Sciatic nerve (tissue), 2 donors: ENCODE measurements at regions not wholly inside any gene's neighbourhood (a gene's known extent, or its start where the extent isn't known, plus 50 kb on each side); places are given as distances from the start of the nearest gene placed in this dataset.
"Not testable (repeated sequence)": the region's sequence is repeated elsewhere in the genome, so short reads cannot be mapped to it uniquely, and the experiment has no call there.

Experiments used
- ATAC-seq: fragments of 200-7000 bp; cut with Tn5 transposase; one replicate; pipeline ENCODE4 v1.9.1; 2020; ENCODE audit warnings: mild to moderate bottlenecking, moderate library complexity
- DNase-seq: peaks from one replicate; pipeline ENCODE4 v3.0.0-alpha.2; 2020; ENCODE audit warnings: low spot score
- intact Hi-C: fragments of 100-400 bp; cut with DNase I; formaldehyde crosslinking; loops from one replicate; pipeline ENCODE4 v1.14.2; 2022
- donor health status: DM: no; HTN: no; CAD: no.
- donor health status: DM: no; HTN: no; CAD: no.

GRCh38 chr4:62475596-62475995, 1275.5 kb downstream of the ADGRL3 start:
- intact Hi-C loops, result no loop called here
- ATAC-seq (no peak), DNase-seq (no peak)

DNA sequence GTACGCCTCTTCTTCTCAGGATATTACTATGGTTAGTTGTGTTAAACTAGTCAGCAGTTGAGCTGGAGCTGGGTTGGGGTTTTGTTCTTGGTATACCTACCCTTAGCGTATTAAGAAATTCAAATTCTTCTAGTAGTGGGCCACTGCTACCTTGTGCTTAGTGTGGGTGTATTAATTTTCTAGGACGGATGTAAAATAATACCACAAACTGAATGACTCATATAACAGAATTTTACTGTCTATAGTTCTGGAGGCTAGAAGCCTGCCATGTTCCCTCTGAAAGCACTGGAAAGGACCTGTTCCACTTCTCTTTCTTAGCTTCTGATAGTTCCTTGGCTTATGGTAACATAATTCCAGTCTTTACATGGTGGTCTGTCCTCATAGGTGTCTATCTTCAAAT, 1274.7 kb downstream of the ADGRL3 start:
- ATAC-seq, result no peak

GRCh38 chr4:62471021-62471420, 1270.9 kb downstream of the ADGRL3 start:
- ATAC-seq (no peak), DNase-seq (no peak)
- intact Hi-C loops, result no loop called here

More for the DNA sequence above, 1274.7 kb downstream of the ADGRL3 start:
- intact Hi-C loops, result no loop called here
- DNase-seq, result no peak

GRCh38 chr4:62470421-62470983, 1270.4 kb downstream of the ADGRL3 start:
- intact Hi-C loops, result no loop called here
- ATAC-seq, result no peak

GRCh38 chr4:62470020-62470419, 1269.9 kb downstream of the ADGRL3 start:
- intact Hi-C loops, result no loop called here
- ATAC-seq (no peak), DNase-seq (no peak)

More at GRCh38 chr4:62470421-62470983, 1270.4 kb downstream of the ADGRL3 start:
- no peak for DNase-seq

DNA sequence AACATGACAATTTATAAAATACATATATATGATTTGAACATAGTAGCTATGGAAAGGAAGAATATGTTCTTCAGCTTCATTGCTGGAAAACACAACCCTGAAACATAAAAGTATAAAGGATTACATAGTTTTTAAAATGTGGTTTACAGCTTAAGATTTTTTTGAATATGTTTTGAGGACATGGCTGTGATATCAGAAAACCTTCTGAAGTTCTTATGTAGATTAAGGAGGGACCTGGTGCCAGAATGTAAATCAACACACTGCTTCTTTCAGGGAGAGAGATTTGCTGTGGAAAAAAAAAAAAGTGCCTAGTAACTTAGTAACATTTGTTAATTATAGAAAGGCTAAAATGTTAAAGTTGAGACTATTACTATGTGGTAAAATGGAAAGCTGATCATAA, 1261.8 kb downstream of the ADGRL3 start:
- intact Hi-C loops, result no loop called here
- no peak for DNase-seq
- ATAC-seq, result no peak

DNA sequence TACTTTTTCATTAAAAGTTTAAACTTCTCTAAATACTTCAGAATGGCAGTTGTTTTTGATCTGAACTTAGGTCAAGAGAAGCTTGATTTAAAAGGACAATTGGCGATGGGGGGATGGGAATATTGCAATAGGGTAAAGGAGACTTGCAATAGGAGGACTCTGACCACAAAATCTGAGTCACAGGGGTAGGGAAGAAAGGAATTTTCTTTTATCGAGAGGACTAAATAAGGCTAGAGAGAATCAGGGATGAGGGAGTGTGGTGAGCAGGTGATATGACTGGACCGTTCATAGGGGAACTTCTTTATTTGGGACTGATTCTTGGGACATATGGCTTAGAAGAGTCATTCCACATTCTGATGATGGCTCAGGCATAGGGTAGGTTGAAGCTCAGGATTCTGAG, 1260.2 kb downstream of the ADGRL3 start:
- DNase-seq (no peak), ATAC-seq (no peak)
- intact Hi-C loops, result no loop called here

DNA sequence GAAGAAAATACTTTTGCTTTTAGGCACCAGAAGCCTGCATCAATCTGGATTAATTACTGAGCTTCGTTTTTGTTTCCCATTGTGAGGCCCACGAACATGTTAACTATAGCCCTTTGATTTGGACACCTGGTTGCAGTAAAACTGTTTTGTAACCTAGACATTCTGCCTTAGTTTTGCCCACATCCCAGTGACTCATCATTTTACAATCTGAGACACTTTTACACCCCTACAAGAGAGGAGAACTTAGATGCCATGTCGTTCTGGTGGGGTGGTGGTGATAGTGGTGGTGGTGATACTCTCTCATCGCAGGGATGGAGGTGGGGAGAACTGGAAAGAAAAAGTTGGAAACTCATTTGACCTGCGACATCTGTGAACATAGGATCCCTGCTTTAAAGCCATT, 1257.2 kb downstream of the ADGRL3 start:
- intact Hi-C loops, result no loop called here
- no peak for DNase-seq
- no peak for ATAC-seq

DNA sequence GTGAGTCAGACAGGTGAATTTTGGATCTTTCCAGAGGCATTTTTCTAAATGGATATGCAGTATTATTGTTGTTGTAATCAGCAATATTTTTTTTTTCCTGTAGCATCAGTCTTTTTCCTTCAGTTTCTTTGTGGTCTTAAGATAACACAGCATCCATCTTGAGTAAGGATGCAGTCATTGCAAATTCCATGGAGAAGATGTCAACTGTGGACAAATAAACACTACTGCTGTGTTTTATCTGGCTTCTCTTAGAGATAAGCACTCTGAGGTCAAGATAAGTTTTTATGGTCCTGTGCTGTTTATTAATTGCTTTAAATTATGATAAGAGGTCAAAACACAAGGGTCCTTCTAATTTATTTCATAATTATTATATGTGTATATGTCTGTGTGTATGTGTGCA, 1255.7 kb downstream of the ADGRL3 start:
- DNase-seq (no peak), ATAC-seq (no peak)
- intact Hi-C loops, result no loop called here

DNA sequence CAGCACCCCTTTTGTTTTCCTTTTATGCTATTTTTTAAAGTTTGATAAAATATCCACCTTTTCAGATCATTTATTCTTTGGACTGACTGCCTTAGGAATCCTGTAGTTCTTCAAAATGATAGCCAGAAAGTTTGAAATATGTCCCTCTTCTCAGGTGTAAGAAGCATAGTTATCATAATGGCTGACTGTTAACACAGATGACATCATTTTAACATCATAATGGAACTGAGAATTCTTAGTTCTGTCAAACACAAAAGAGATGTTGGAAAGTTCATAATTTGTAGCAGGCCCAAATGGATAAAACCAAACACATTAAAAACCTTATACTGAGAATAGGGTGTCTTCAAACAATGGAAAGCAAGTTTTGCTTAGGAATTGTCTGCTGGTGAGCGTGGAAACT, 1254.4 kb downstream of the ADGRL3 start:
- intact Hi-C loops, result no loop called here
- no peak for ATAC-seq
- no peak for DNase-seq

- intact Hi-C loops, result no loop called here
- ATAC-seq (no peak), DNase-seq (no peak)
These were observed 1250.6 kb downstream of the ADGRL3 start for GRCh38 chr4:62450740-62451139.

DNA sequence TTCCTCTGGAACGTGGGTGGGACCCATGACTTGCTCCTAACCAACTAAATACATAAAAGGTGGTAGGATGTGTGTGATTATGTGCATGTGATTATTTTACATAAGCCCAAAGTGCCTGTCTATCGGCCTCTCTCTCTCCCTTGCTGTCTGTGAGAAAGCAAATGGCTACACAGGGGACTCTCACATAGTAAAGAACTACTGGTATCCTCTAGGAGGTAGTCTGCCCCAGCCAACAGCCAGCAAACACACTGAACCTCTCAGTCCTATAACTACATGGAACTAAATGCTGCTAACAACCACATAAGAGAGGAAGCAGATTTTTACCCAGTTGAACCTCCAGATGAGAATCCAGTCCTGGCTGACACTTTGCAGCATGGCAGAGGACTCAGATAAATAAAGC, 1249.4 kb downstream of the ADGRL3 start:
- ATAC-seq (no peak), DNase-seq (no peak)
- intact Hi-C loops, result no loop called here

GRCh38 chr4:62448911-62449310, 1248.8 kb downstream of the ADGRL3 start:
- intact Hi-C loops, result no loop called here
- ATAC-seq (no peak), DNase-seq (no peak)

- ATAC-seq, result no peak
- intact Hi-C loops, result no loop called here
- no peak for DNase-seq
These were observed 1238.9 kb downstream of the ADGRL3 start for GRCh38 chr4:62439051-62439450.

GRCh38 chr4:62434921-62435320, 1234.8 kb downstream of the ADGRL3 start:
- intact Hi-C loops, result no loop called here
- ATAC-seq (no peak), DNase-seq (no peak)

DNA sequence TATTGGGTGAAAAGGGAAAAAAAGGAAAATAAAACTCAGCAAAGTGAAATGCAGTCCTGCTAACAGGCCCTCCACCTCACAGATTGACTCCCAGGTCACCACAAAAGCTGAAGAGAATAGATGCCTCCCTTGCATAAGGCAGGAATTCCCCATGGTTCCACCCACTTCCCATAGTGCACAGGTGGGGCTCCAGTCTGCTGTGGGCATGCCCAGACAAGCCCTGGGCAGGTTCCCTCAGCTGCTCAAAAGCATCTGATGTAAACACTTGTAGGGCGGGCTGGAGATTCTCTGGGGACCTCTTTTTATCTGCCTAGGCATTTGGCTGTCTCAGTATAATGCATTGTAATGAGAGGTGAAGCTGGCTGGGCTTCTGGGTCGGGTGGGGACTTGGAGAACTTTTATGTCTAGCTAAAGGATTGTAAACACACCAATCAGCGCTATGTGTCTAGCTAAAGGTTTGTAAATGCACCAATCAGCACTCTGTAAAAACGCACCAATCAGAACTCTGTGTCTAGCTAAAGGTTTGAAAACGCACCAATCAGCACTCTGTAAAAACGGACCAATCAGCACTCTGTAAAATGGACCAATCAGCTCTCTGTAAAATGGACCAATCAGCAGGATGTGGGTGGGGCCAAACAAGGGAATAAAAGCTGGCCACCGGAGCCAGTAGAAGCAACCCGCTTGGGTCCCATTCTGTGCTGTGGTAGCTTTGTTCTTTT, 1231.5 kb downstream of the ADGRL3 start:
- DNase-seq, ATAC-seq, intact Hi-C loops: not testable (repeated sequence)

DNA sequence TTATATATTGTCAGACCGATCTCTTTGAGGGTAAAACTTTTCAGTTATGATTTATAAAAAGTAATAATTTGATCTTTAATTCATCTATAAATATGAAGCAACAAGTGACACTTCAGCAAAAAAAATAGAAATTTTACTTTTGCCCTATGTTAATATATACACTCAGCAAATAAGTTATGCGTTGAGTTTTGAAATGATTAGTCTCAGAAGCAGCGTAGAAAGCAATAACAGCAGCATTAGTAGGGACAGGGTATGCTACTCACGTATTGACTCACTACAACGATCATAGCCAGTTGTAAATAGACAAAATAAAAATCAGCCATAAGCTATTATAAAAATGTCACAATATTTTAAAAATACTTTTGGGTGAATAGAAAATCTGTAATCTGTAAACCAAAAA, 1229.2 kb downstream of the ADGRL3 start:
- no peak for DNase-seq

GRCh38 chr4:62415256-62415655, 1215.1 kb downstream of the ADGRL3 start:
- ATAC-seq (no peak), DNase-seq (no peak)
- intact Hi-C loops, result no loop called here

More for the DNA sequence above, 1229.2 kb downstream of the ADGRL3 start:
- intact Hi-C loops, result no loop called here
- no peak for ATAC-seq

- intact Hi-C loops, result no loop called here
- ATAC-seq, result no peak
- DNase-seq, result no peak
These were observed 1214.4 kb downstream of the ADGRL3 start for GRCh38 chr4:62414563-62414962.

DNA sequence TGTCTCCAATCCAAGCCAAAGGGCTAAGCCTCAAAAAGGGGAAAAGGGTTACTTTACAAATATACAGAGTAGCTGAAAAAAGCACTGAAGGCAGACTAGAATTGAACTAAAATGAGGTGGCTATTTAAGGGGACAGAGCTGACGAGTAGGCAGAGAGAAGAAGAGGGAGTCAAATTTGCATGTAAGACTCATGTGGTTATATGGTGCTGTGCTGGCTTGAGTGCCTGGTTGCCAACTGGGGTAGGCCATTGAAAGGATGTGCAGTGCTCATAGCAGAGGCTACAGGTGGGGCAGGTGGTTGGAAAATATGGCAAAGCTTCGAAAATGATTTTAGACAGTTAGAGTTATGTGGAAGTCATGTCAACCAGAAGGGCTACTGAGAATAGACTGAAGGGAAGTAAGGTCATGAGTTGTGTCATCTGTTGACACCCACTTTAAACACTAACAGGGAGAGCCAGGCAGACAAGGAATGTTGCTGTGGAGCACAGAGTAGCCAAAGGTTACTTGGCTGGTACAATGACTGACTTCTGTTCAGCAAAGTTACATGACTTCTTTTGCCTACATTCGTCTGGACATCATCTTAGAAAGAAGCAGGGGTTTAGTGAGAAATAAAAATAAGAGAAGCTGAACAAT, 1210.4 kb downstream of the ADGRL3 start:
- intact Hi-C loops, result no loop called here
- no peak for ATAC-seq
- DNase-seq, result no peak

- intact Hi-C loops, result no loop called here
These were observed 1208.3 kb downstream of the ADGRL3 start for GRCh38 chr4:62408454-62408853.

More at GRCh38 chr4:62408454-62408853, 1208.3 kb downstream of the ADGRL3 start:
- ATAC-seq, result no peak
- no peak for DNase-seq
